H9 (cell line): ENCODE measurements at regions not wholly inside any gene's neighbourhood (a gene's known extent, or its start where the extent isn't known, plus 50 kb on each side); places are given as distances from the start of the nearest gene placed in this dataset.

Experiments
- DNase-seq: peaks from one replicate; pipeline ENCODE4 v3.0.0-alpha.2; 2017
- H2AFZ ChIP-seq: one replicate; pipeline ENCODE4 v1.6.1; 2013; ENCODE audit warnings: mild to moderate bottlenecking, low read length, control low read depth, moderate library complexity
- H2AK5ac ChIP-seq: 2 replicates; pipeline ENCODE4 v1.6.1; 2013; ENCODE audit warnings: low read length, control low read depth, mixed read lengths; ENCODE audit not compliant: insufficient read length
- H2BK120ac ChIP-seq: one replicate; pipeline ENCODE4 v1.6.1; 2013; ENCODE audit warnings: low read depth, mild to moderate bottlenecking, low read length, control low read depth, inconsistent platforms; ENCODE audit not compliant: poor library complexity, severe bottlenecking
- H2BK12ac ChIP-seq: 2 replicates; pipeline ENCODE4 v1.6.1; 2013; ENCODE audit warnings: low read length, control low read depth, mixed read lengths, low read depth; ENCODE audit not compliant: insufficient read length
- H2BK15ac ChIP-seq: 2 replicates; pipeline ENCODE4 v1.6.1; 2013; ENCODE audit warnings: low read depth, low read length, control low read depth
- H2BK20ac ChIP-seq: one replicate; pipeline ENCODE4 v1.6.1; 2013; ENCODE audit warnings: low read depth, mild to moderate bottlenecking, low read length, control low read depth, inconsistent platforms; ENCODE audit not compliant: poor library complexity, severe bottlenecking
- H2BK5ac ChIP-seq: 2 replicates; pipeline ENCODE4 v1.6.1; 2013; ENCODE audit warnings: low read length, control low read depth, mixed read lengths; ENCODE audit not compliant: insufficient read length
- H3K14ac ChIP-seq: 2 replicates; pipeline ENCODE4 v1.6.1; 2013; ENCODE audit warnings: low read length, control low read depth; ENCODE audit not compliant: insufficient read depth
- H3K18ac ChIP-seq: 2 replicates; pipeline ENCODE4 v1.6.1; 2013; ENCODE audit warnings: low read depth, mild to moderate bottlenecking, mixed read lengths, low read length, control low read depth; ENCODE audit not compliant: insufficient read length
- H3K23ac ChIP-seq: 2 replicates; pipeline ENCODE4 v1.6.1; 2013; ENCODE audit warnings: low read length, control low read depth, mixed read lengths, low read depth; ENCODE audit not compliant: insufficient read length
- H3K23me2 ChIP-seq: 2 replicates; pipeline ENCODE4 v1.6.1; 2013; ENCODE audit warnings: low read depth, mild to moderate bottlenecking, mixed read lengths, low read length, control low read depth; ENCODE audit not compliant: insufficient read length, poor library complexity, severe bottlenecking
- H3K27ac ChIP-seq: 2 replicates; pipeline ENCODE4 v1.5.1; 2013; ENCODE audit warnings: low read length, control low read depth, mixed read lengths, low read depth; ENCODE audit not compliant: insufficient read length
- H3K27me3 ChIP-seq: 2 replicates; pipeline ENCODE4 v1.6.1; 2013; ENCODE audit warnings: low read length, control low read depth, inconsistent platforms; ENCODE audit not compliant: insufficient read depth
- H3K4ac ChIP-seq: 2 replicates; pipeline ENCODE4 v1.6.1; 2013; ENCODE audit warnings: low read depth, mild to moderate bottlenecking, control low read depth, inconsistent platforms, low read length, moderate library complexity
- H3K4me1 ChIP-seq: 2 replicates; pipeline ENCODE4 v1.6.1; 2013; ENCODE audit warnings: low read length, control low read depth, inconsistent platforms; ENCODE audit not compliant: insufficient read depth
- H3K4me2 ChIP-seq: 2 replicates; pipeline ENCODE4 v1.6.1; 2013; ENCODE audit warnings: low read length, control low read depth, mixed read lengths; ENCODE audit not compliant: insufficient read length, insufficient read depth
- H3K56ac ChIP-seq: 2 replicates; pipeline ENCODE4 v1.6.1; 2013; ENCODE audit warnings: low read depth, mild to moderate bottlenecking, mixed read lengths, low read length, control low read depth; ENCODE audit not compliant: insufficient read length
- H3K79me1 ChIP-seq: 2 replicates; pipeline ENCODE4 v1.6.1; 2013; ENCODE audit warnings: low read depth, mild to moderate bottlenecking, moderate library complexity, low read length, control low read depth, inconsistent platforms; ENCODE audit not compliant: insufficient read depth, poor library complexity, severe bottlenecking
- H3K79me2 ChIP-seq: 2 replicates; pipeline ENCODE4 v1.6.1; 2013; ENCODE audit warnings: low read length, control low read depth, inconsistent platforms; ENCODE audit not compliant: insufficient read depth
- H3K9ac ChIP-seq: 2 replicates; pipeline ENCODE4 v1.6.1; 2013; ENCODE audit warnings: low read length, control low read depth, mixed read lengths; ENCODE audit not compliant: insufficient read length; ENCODE audit errors: extremely low read depth
- H3K9me3 ChIP-seq: one replicate; pipeline ENCODE4 v1.6.1; 2013; ENCODE audit warnings: low read depth, low read length, inconsistent platforms; ENCODE audit not compliant: control insufficient read depth
- H3T11ph ChIP-seq: one replicate; pipeline ENCODE4 v1.6.1; 2013; ENCODE audit warnings: mild to moderate bottlenecking, low read length, control low read depth, inconsistent platforms
- H4K20me1 ChIP-seq: one replicate; pipeline ENCODE4 v1.6.1; 2013; ENCODE audit not compliant: control insufficient read depth, insufficient read length, insufficient read depth
- H4K5ac ChIP-seq: 2 replicates; pipeline ENCODE4 v1.6.1; 2013; ENCODE audit warnings: low read depth, mild to moderate bottlenecking, mixed read lengths, low read length, control low read depth; ENCODE audit not compliant: insufficient read length
- H4K8ac ChIP-seq: replicated peaks from 2 replicates; pipeline ENCODE4 v1.6.1; 2013; ENCODE audit warnings: low read length, control low read depth, mixed read lengths, low read depth; ENCODE audit not compliant: insufficient read length
- H4K91ac ChIP-seq: 2 replicates; pipeline ENCODE4 v1.6.1; 2013; ENCODE audit warnings: low read depth, mild to moderate bottlenecking, moderate library complexity, mixed read lengths, low read length, control low read depth; ENCODE audit not compliant: insufficient read length
- H3K27ac Mint-ChIP-seq, 3 experiments: 2 replicates in 2 of 3; 3 replicates in 1 of 3; pipeline ENCODE4 v1.8.0; 2020 to 2021; ENCODE audit warnings: mixed read lengths in 3 of 3, mild to moderate bottlenecking in 1 of 3, moderate library complexity in 1 of 3
- H3K27me3 Mint-ChIP-seq: 2 replicates; pipeline ENCODE4 v1.8.0; 2021; ENCODE audit warnings: low read depth, mild to moderate bottlenecking, moderate library complexity, mixed read lengths
- H3K36me3 Mint-ChIP-seq, 3 experiments: 2 replicates in 2 of 3; 3 replicates in 1 of 3; pipeline ENCODE4 v1.8.0; 2020 to 2021; ENCODE audit warnings: low read depth in 3 of 3, mixed read lengths in 3 of 3; ENCODE audit not compliant: insufficient read depth in 1 of 3
- H3K4me1 Mint-ChIP-seq, 2 experiments: 2 replicates each; pipeline ENCODE4 v1.8.0; 2020; ENCODE audit warnings: mixed read lengths in 2 of 2
- H3K4me3 Mint-ChIP-seq, 2 experiments: 2 replicates in 1 of 2; 3 replicates in 1 of 2; pipeline ENCODE4 v1.8.0; 2020 to 2021; ENCODE audit warnings: mild to moderate bottlenecking in 2 of 2, mixed read lengths in 2 of 2, moderate library complexity in 1 of 2
- H3K9me3 Mint-ChIP-seq, 2 experiments: 2 replicates in 1 of 2; 3 replicates in 1 of 2; pipeline ENCODE4 v1.8.0; 2020; ENCODE audit warnings: mild to moderate bottlenecking in 2 of 2, mixed read lengths in 2 of 2, moderate library complexity in 1 of 2
- WGBS: extraction: QIAGEN DNeasy Blood & Tissue Kit; methylation state at CpG from one replicate; pipeline ENCODE4 v1.1.7; 2013; ENCODE audit warnings: missing lambda C conversion rate, low lambda C conversion rate, mixed read lengths; ENCODE audit not compliant: insufficient read length; ENCODE audit errors: extremely low coverage; 5-methylcytosine and 5-hydroxymethylcytosine counted together
- TF ChIP-seq, protein P1 (sequence below): fragments of 200-600 bp; sonication (generic); conservative IDR thresholded peaks from 3 replicates; pipeline ENCODE4 v1.8.0; 2021; ENCODE audit warnings: antibody characterized with exemption, mild to moderate bottlenecking

- H2AFZ ChIP-seq: no peak overlapping the region
- Mint-ChIP-seq H3K27ac (no peak overlapping the region), H3K4me3 (no peak overlapping the region), H3K4me1 (no peaks in the 10 kb centered on the region), H3K27me3 (no peaks in the 10 kb centered on the region; the same call in 1 of the 2 replicates), H3K9me3 (peaks cover 0 to 2% of the 10 kb centered on the region in 2 experiments; a peak in 2 of 5 replicates), H3K36me3 (no peaks in the 10 kb centered on the region)
- H3K4me1 ChIP-seq: no peaks in the 10 kb centered on the region
- no peak overlapping the region for H3K27ac ChIP-seq
- H3K79me1 ChIP-seq: no peaks in the 10 kb centered on the region
- H3K4me2 ChIP-seq: no peak overlapping the region
- no peak overlapping the region for H4K5ac ChIP-seq
- no peaks in the 10 kb centered on the region for H3K79me2 ChIP-seq
- no peak overlapping the region for H2BK120ac ChIP-seq
- H3T11ph ChIP-seq: no peak overlapping the region
- no peak overlapping the region for H2AK5ac ChIP-seq
- H2BK20ac ChIP-seq: no peak overlapping the region
- H3K14ac ChIP-seq: no peak overlapping the region
- no peaks in the 10 kb centered on the region for H4K20me1 ChIP-seq
- WGBS: no CpG with 5 or more reads among the region's 2 CpGs
- H3K56ac ChIP-seq: no peak overlapping the region
- H2BK12ac ChIP-seq: no peak overlapping the region
- no peaks in the 10 kb centered on the region for H3K9me3 ChIP-seq
- no peak overlapping the region for H2BK5ac ChIP-seq
- no peak for DNase-seq
- H3K23me2 ChIP-seq: no peaks in the 10 kb centered on the region
- no peak overlapping the region for H2BK15ac ChIP-seq
- no peak overlapping the region for H3K23ac ChIP-seq
- no peak overlapping the region for H4K91ac ChIP-seq
- H3K4ac ChIP-seq: no peak overlapping the region
- H4K8ac ChIP-seq: no peak overlapping the region
- no peaks in the 10 kb centered on the region for H3K27me3 ChIP-seq
- TF ChIP-seq, protein P1, sequence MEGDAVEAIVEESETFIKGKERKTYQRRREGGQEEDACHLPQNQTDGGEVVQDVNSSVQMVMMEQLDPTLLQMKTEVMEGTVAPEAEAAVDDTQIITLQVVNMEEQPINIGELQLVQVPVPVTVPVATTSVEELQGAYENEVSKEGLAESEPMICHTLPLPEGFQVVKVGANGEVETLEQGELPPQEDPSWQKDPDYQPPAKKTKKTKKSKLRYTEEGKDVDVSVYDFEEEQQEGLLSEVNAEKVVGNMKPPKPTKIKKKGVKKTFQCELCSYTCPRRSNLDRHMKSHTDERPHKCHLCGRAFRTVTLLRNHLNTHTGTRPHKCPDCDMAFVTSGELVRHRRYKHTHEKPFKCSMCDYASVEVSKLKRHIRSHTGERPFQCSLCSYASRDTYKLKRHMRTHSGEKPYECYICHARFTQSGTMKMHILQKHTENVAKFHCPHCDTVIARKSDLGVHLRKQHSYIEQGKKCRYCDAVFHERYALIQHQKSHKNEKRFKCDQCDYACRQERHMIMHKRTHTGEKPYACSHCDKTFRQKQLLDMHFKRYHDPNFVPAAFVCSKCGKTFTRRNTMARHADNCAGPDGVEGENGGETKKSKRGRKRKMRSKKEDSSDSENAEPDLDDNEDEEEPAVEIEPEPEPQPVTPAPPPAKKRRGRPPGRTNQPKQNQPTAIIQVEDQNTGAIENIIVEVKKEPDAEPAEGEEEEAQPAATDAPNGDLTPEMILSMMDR: no peak
- no peak overlapping the region for H3K9ac ChIP-seq
- no peak overlapping the region for H3K18ac ChIP-seq
Observed at GRCh38 chr9:15073620-15074019, 163.4 kb upstream of the FREM1 start.
